HTR-8/SVneo (cell line): ENCODE measurements at regions not wholly inside any gene's neighbourhood (a gene's known extent, or its start where the extent isn't known, plus 50 kb on each side); places are given as distances from the start of the nearest gene placed in this dataset.

ENCODE experiments used
- DNase-seq: peaks from one replicate; pipeline ENCODE4 v3.0.0; 2011; ENCODE audit warnings: low spot score, mixed read lengths; ENCODE audit not compliant: insufficient read length
- FAIRE-seq: peaks from 2 replicates; lab custom pipeline; 2011; peaks lifted over from hg19 to GRCh38; lab: Jason Lieb, UNC

- no peak for DNase-seq
Observed at GRCh38 chr10:130453721-130454542, 317.7 kb downstream of the GLRX3 start.

GRCh38 chr10:130454543-130455000 is 318.4 kb downstream of the GLRX3 start:
- FAIRE-seq (no peak), DNase-seq (no peak)

More at GRCh38 chr10:130453721-130454542, 317.7 kb downstream of the GLRX3 start:
- no peak for FAIRE-seq

- no peak for DNase-seq
- FAIRE-seq = no peak
Observed at GRCh38 chr10:130455111-130455695, 319.0 kb downstream of the GLRX3 start.

DNA sequence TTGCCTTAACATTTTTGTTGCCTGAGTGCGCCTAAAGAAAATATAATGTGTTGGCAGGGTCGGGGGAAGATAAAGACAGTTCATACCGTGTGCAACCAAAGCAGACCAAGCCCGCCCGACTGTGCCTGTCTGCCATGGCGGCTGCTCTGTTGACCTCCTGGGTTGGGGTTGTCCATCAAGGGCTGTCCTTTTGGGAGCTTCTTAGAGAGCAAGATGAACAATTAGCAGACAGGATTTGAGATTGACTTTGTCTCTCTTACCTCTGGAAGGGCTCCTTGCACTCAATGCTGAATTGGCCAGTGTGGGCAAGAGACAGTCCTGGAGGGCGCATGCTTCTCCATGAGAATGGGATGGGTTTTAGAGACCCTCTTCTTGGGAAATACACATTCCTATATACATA is 319.6 kb downstream of the GLRX3 start:
- no peak for FAIRE-seq
- no peak for DNase-seq

GRCh38 chr10:130456616-130457015 is 320.4 kb downstream of the GLRX3 start:
- DNase-seq (no peak), FAIRE-seq (no peak)

GRCh38 chr10:130458509-130458908 is 322.3 kb downstream of the GLRX3 start:
- DNase-seq (no peak), FAIRE-seq (no peak)

DNA sequence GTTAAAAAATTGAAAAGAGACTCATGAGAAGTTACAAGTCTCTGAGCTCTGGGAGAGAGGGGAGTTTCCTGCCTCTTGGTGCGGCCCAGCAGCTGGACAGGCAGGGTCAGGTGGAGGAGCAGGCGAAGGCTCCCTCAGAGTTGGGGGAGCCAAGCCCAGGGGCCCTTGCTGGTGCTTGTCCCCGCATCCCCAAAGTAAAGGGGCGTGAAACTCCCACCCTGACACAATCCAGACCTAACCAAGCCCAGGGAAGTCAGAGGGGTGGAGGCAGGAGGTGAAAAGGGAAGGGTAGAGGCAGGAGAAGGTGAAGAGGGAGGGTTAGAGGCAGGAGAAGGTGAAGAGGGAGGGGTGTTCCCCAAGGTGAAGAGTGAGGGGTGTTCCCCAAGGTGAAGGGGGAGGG is 322.8 kb downstream of the GLRX3 start:
- DNase-seq (no peak), FAIRE-seq (no peak)

DNA sequence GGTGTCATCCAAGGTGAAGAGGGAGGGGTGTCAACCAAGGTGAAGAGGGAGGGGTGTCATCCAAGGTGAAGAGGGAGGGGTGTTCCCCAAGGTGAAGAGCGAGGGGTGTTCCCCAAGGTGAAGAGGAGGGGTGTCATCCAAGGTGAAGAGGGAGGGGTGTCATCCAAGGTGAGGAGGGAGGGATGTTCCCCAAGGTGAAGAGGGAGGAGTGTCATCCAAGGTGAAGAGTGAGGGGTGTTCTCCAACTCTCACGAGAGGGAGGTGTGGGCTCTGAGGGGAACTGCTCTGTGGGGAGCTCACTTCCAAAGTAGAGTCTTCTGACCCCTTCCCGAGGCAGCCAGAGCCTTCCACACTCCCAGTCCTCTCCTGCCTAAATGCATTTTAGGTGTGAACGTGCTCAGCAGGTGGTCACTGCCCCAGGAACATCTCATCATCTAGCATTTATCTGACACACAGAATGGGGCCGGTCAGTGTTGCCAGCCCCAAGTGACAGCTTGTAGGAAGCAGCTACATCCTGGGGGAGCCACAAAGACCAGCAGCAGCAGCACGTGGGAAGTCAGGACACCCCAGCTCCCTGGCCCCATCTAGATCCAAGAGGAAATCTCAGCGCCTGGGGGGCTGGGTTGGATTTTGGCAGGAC is 323.8 kb downstream of the GLRX3 start:
- FAIRE-seq = no peak
- no peak for DNase-seq

GRCh38 chr10:130461631-130462030 is 325.4 kb downstream of the GLRX3 start:
- no peak for FAIRE-seq
- DNase-seq = no peak

DNA sequence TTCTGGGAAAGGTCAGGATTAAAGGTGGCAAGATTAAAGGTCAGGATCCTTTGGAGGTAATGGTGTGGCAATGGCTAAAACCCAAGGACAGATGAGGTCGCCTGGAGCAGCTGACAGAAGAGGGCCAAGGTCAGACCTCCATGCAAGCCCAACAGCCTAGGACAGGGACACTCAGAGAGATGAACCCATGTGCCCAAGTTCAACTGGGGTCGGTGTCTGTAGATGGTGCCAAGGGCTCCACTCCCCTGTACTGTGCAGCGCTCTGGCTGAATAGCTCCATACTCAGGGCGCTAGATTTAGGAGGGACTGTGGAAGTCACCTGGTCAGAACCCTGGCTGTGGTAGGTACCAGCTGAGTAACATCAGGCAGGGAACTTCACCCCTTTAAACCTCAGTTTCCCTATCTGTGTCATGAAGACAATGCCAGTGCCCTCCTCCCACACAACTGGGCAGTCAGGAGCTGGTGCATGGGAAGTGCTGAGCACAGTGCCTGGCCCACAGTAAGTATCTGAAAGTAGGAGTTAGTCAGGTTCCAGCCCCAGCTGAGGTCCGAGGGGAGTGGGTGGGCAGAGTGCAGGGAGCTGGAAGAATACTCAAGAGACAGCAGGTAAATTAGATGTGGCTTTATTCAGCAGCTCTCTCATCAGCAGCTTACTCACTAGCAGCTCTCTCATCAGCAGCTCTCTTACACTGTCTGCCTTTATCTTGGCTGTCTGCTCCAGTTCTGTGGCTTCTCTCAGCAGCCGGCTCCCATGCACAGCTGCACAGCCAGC is 327.1 kb downstream of the GLRX3 start:
- DNase-seq = no peak
- FAIRE-seq = no peak

DNA sequence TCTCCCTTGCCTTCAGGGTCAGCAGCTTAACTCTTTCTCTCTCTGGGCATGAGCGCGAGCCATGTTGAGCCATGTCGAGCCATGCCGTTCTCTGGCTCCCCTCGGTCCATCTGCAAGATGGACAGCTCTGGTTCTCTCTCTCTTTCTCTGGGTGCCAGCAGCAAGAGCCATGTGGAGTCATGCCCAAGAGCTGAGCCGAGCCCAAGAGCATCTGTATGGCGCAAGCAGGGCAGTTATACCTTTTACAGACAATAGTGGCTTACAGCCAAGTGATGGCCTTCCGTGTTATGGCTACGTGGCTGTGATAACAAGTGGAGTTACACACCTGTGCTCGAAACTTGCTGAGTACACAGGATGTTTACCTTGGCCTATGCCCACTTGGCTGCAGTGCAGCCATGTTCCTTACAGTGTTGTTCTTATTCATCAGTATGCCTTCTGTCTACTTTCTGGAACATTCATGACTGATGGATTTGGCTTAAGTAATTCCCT is 327.7 kb downstream of the GLRX3 start:
- FAIRE-seq (no peak), DNase-seq (no peak)

DNA sequence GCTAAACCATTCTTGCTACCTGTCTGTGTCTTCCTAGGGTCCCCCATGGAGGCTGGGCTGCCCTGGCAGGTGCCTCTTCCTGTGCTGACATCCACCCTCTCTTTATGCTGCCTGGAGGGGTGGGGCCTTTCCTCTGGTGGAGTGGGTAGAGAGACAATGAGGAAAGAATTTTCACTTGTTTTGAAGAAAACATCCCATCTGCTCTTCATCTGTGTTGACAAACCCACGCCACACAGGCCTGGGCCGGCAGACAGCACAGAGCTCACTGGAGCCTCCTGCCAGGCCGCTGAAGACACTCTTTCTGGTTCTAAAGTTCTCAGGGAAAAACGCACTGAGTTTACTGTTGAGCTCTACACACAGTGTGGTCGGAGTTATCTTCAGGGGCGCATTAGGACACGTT is 328.2 kb downstream of the GLRX3 start:
- FAIRE-seq = no peak

GRCh38 chr10:130466271-130466997 is 330.2 kb downstream of the GLRX3 start:
- FAIRE-seq (no peak), DNase-seq (no peak)

More for the DNA sequence above, 328.2 kb downstream of the GLRX3 start:
- no peak for DNase-seq

DNA sequence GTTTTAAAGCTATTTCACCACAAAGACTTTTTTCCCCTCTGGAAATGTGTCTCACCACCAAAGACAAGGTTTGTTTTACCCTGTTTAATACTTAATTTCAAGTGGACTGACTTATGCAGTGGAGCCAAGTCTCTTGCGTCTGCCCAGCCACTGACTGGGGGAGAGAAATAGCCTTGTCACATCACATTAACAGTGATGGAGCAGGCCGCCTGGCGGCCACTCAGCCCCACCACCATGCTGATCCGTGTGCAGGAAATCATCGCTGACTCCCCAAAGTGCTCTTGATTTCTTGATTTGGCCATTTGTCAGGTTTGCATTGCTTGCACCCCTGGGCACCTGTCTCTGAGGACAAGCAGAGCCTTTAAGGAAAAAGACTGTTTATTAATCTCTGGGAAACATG is 334.1 kb downstream of the GLRX3 start:
- DNase-seq (no peak), FAIRE-seq (no peak)

GRCh38 chr10:130470973-130471372 is 334.8 kb downstream of the GLRX3 start:
- FAIRE-seq (no peak), DNase-seq (no peak)

- no peak for DNase-seq
- FAIRE-seq = no peak
Observed at GRCh38 chr10:130471486-130471885, 335.3 kb downstream of the GLRX3 start.

GRCh38 chr10:130472236-130472635 is 336.0 kb downstream of the GLRX3 start:
- DNase-seq (no peak), FAIRE-seq (no peak)

GRCh38 chr10:130474591-130474990 is 338.4 kb downstream of the GLRX3 start:
- FAIRE-seq = no peak

DNA sequence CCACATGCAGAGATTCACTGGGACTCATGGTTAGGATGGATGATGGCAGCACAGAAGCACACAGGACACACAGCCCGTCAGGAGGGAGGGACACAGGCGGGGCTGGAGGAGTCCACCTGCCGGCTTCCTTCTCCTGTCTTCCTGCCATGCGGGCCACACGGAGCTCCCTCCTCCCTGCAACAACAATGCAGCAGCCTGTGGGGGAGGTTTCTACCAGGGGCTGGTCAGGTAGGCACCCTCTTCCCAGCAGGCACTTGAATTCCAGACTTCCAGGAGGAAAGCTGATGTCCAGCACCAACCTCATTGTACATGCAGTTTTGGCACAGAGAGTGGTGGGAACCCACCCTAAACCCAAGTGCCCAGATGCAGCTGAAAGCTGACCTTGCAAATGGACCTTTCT is 341.2 kb downstream of the GLRX3 start:
- no peak for FAIRE-seq
- DNase-seq = no peak

More at GRCh38 chr10:130474591-130474990, 338.4 kb downstream of the GLRX3 start:
- no peak for DNase-seq

DNA sequence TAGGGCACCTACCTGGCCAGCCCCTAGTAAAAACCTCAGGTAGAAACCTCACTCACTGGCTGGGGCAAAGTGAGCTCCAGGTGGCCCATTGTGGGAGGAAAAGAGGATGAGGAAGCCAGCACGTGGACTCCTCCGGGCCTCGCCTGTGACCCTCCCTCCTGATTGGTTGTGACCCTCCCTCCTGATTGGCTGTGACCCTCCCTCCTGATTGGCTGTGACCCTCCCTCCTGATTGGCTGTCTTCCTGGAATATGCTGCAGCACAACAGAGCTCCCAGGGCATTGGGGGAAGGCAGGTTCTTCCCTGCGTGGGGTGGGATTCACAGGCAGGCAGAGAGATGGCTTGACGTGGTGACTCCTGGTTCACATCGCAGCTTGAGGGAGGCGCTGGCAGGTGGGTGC is 343.0 kb downstream of the GLRX3 start:
- no peak for DNase-seq
- no peak for FAIRE-seq
